Type B pancreatic cell (in vitro differentiated cells): ENCODE measurements at regions not wholly inside any gene's neighbourhood (a gene's known extent, or its start where the extent isn't known, plus 50 kb on each side); places are given as distances from the start of the nearest gene placed in this dataset.

Experiments used
- DNase-seq: peaks from one replicate; pipeline ENCODE4 v3.0.0; 2021; ENCODE audit warnings: mixed read lengths; ENCODE audit not compliant: unreplicated experiment; ENCODE audit errors: extremely low spot score
- H3K27ac Mint-ChIP-seq: 2 replicates; pipeline ENCODE4 v1.8.0; 2021; ENCODE audit warnings: mild to moderate bottlenecking, mixed read lengths
- H3K27me3 Mint-ChIP-seq: 2 replicates; pipeline ENCODE4 v1.8.0; 2021; ENCODE audit warnings: mixed read lengths
- H3K36me3 Mint-ChIP-seq: 2 replicates; pipeline ENCODE4 v1.8.0; 2021; ENCODE audit warnings: mixed read lengths
- H3K4me1 Mint-ChIP-seq: one replicate; pipeline ENCODE4 v1.8.0; 2021; ENCODE audit warnings: mixed read lengths; ENCODE audit not compliant: unreplicated experiment
- H3K4me3 Mint-ChIP-seq: 2 replicates; pipeline ENCODE4 v1.8.0; 2021; ENCODE audit warnings: mild to moderate bottlenecking, mixed read lengths
- H3K9me3 Mint-ChIP-seq: 2 replicates; pipeline ENCODE4 v1.8.0; 2021; ENCODE audit warnings: mixed read lengths
- TF ChIP-seq, protein P1 (sequence below): fragments of 200-600 bp; sonication (generic); conservative IDR thresholded peaks from 2 replicates; pipeline ENCODE4 v1.5.0; 2021; ENCODE audit warnings: antibody characterized with exemption, mild to moderate bottlenecking

- Mint-ChIP-seq H3K9me3 (no peaks in the 10 kb centered on the region), H3K4me1 (peaks cover 26% of the 10 kb centered on the region), H3K36me3 (no peaks in the 10 kb centered on the region), H3K27ac (peak overlapping the region; percentile 13), H3K4me3 (no peak overlapping the region), H3K27me3 (peaks cover 3% of the 10 kb centered on the region)
- TF ChIP-seq, protein P1, sequence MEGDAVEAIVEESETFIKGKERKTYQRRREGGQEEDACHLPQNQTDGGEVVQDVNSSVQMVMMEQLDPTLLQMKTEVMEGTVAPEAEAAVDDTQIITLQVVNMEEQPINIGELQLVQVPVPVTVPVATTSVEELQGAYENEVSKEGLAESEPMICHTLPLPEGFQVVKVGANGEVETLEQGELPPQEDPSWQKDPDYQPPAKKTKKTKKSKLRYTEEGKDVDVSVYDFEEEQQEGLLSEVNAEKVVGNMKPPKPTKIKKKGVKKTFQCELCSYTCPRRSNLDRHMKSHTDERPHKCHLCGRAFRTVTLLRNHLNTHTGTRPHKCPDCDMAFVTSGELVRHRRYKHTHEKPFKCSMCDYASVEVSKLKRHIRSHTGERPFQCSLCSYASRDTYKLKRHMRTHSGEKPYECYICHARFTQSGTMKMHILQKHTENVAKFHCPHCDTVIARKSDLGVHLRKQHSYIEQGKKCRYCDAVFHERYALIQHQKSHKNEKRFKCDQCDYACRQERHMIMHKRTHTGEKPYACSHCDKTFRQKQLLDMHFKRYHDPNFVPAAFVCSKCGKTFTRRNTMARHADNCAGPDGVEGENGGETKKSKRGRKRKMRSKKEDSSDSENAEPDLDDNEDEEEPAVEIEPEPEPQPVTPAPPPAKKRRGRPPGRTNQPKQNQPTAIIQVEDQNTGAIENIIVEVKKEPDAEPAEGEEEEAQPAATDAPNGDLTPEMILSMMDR = no peak
- DNase-seq = no peak
These were observed 283.3 kb upstream of the CDH5 start for GRCh38 chr16:66083171-66083570.

DNA sequence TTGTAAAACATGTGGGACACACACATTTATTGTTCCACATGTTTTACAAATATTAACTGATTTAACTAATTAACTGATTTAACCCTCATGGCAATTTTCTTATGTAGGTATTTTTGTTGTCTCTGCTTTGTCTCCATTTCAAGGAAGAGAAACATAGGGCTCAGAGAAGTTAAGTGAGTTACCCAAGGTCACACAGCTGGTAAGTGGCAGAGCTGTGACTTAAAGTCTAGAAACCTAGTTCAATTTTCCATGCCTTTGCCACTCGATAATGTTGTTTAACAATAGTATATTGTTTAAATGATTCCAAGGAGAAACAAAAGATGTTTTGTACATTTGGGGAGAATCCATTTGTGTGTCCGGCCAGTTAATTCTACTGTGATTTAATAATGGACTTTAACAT, 284.1 kb upstream of the CDH5 start:
- DNase-seq = no peak
- H3K27me3 Mint-ChIP-seq = peaks cover 3% of the 10 kb centered on the region
- H3K36me3 Mint-ChIP-seq = no peaks in the 10 kb centered on the region
- no peaks in the 10 kb centered on the region for H3K9me3 Mint-ChIP-seq
- no peak overlapping the region for H3K4me3 Mint-ChIP-seq
- no peak overlapping the region for H3K27ac Mint-ChIP-seq
- TF ChIP-seq, protein P1 = no peak
- peaks cover 26% of the 10 kb centered on the region for H3K4me1 Mint-ChIP-seq

GRCh38 chr16:66081775-66082366, 284.6 kb upstream of the CDH5 start:
- peaks cover 26% of the 10 kb centered on the region for H3K4me1 Mint-ChIP-seq
- no peaks in the 10 kb centered on the region for H3K9me3 Mint-ChIP-seq
- TF ChIP-seq, protein P1 = no peak
- H3K4me3 Mint-ChIP-seq = no peak overlapping the region
- H3K27me3 Mint-ChIP-seq = peaks cover 3% of the 10 kb centered on the region
- H3K36me3 Mint-ChIP-seq = no peaks in the 10 kb centered on the region
- H3K27ac Mint-ChIP-seq = no peak overlapping the region
- DNase-seq = no peak

- no peak overlapping the region for H3K4me3 Mint-ChIP-seq
- H3K36me3 Mint-ChIP-seq = no peaks in the 10 kb centered on the region
- no peak for DNase-seq
- TF ChIP-seq, protein P1 = no peak
- H3K9me3 Mint-ChIP-seq = peaks cover 5% of the 10 kb centered on the region
- H3K4me1 Mint-ChIP-seq = peaks cover 26% of the 10 kb centered on the region
- H3K27me3 Mint-ChIP-seq = peaks cover 3% of the 10 kb centered on the region
- no peak overlapping the region for H3K27ac Mint-ChIP-seq
These were observed 286.7 kb upstream of the CDH5 start for GRCh38 chr16:66079671-66080334.

- DNase-seq = no peak
- H3K36me3 Mint-ChIP-seq = no peaks in the 10 kb centered on the region
- peaks cover 14% of the 10 kb centered on the region for H3K27me3 Mint-ChIP-seq
- H3K4me1 Mint-ChIP-seq = peaks cover 15% of the 10 kb centered on the region
- no peak overlapping the region for H3K27ac Mint-ChIP-seq
- no peak overlapping the region for H3K4me3 Mint-ChIP-seq
- TF ChIP-seq, protein P1 = no peak
- H3K9me3 Mint-ChIP-seq = peaks cover 10% of the 10 kb centered on the region
These were observed 296.2 kb upstream of the CDH5 start for GRCh38 chr16:66070140-66070917.
